CD4-positive, alpha-beta T cell treated with Interleukin-4 for 4 hours (primary cell): ENCODE measurements at regions not wholly inside any gene's neighbourhood (a gene's known extent, or its start where the extent isn't known, plus 50 kb on each side); places are given as distances from the start of the nearest gene placed in this dataset.

Source experiments
- DNase-seq: peaks from one replicate; pipeline ENCODE4 v3.0.0-alpha.2; 2020

DNA sequence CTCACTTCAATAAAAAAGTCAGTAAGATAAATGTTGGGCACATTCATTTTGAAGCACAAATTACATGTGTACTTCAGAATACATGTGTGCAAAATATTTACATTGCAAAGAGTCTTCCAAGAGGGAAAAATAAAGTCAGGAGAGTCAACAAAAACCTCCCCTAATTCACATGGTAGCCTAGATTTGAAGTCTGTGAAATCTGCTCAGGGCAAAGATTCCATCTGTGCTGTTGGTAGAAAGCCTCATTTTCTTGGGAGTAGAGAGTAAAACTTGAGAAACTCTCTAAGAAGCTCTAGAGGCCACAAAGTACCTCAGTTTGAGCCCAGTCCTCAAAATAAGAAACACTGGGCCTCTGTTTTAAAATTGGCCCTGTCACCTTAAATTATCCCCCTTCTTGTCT is 303.4 kb downstream of the RAB28 start:
- DNase-seq: no peak

DNA sequence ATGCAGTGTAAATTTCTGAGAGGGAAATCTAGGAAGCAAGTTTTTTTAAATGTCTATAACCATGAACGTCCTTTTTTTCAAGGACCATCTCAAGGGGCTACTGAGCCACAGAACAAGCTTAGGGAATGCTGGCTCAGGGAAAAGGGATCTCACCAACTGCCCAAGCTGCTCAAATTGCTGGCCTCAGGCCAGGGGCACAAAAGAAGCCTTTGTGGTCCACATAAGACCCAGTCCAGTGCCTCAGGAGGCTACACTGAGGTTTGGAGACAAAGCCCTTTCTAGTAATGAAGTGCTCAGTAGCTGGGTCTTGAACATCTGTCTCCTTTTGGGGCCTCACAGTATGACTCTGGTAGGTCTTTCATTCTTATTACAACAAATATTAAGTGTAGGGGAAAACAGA is 305.5 kb downstream of the RAB28 start:
- no peak for DNase-seq

DNA sequence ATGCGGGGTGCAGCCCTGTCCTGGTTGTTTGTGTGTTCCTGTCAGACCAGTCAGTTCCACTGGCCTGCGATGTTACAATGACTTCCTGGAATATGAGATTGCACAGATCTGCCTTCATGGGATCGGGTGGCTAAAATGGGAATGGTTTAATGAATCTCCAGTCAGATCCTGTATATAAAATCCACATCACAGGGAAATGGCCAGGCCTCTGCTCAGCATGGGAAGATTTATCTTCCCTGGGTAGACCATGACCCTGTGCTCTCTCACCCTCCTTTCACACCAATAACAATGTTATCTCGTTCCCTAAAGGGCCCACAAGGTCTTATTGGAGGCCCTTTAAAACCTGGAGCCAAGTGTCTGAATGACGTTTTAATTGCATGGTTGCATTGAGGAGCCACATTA is 307.4 kb downstream of the RAB28 start:
- DNase-seq: no peak

DNA sequence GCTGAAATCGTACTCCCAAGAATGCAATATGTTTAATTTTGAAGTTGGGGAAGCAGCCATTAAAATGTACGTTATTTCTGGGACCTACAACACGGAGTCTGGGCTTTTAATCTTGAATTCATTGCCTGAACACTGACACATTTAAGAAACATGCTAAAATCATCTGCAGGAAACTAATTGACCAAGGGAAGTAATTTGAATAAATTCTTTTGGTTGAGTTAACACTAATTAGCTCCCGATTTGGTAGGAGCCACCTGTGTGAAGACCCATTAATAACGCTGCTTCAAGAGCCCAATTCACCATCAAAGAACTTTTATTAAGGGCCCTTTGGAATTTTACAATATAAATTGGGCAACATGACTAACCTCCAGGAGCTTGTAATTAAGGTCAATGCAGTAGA is 309.2 kb downstream of the RAB28 start:
- DNase-seq: no peak

DNA sequence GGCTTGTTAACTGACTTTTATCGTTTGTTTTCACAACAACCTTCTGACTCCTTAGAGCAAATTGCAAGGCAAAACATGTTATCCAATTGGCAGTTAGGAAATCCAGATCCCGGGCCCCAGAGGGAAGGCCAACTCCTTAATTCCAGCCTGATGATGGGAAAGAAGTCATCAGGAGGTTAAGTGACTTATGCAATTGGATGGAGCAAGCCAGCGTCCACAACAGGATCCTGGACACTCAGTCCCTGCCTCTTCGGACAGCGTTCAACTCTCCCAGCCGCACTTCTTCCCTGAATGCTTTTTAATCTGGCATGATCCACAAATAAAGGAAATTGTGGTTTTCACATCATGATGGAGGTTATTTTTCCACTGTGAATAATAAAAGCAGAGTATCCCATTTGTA is 310.1 kb downstream of the RAB28 start:
- DNase-seq: no peak

DNA sequence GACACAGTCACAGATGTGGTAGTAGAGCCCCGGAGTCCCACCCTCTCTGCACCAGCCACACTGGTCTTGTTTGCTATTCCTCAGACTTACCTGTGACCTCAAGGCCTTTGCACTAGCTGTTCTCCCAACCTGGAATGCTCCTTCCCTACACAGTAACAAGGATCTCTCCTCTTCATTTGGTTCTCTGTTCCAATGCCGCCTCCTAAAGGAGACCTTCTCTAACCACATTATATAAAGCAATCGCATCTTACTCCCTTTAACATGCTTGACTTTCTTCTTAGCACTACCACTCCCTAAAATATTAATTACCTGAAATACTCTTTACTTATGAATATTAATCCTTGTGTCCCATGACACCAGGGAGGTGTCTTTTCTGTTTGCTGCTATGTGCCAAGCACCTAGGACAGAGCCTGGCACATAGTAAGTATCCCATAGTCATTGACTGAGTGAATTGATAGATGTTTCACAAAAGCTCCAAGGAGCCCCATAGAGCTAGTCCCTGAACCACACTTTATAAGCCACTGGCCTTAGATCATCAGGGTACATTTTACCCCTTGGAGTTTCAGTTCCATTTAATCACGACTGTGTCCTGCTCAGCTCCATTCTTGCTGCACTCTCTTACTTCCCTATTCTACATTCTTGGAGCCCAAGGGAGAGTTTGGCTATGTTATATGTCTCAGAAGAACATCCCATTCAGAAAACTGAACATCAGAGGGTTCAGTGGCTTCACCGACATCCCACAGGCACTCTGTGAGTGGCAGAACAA is 312.7 kb downstream of the RAB28 start:
- no peak for DNase-seq

DNA sequence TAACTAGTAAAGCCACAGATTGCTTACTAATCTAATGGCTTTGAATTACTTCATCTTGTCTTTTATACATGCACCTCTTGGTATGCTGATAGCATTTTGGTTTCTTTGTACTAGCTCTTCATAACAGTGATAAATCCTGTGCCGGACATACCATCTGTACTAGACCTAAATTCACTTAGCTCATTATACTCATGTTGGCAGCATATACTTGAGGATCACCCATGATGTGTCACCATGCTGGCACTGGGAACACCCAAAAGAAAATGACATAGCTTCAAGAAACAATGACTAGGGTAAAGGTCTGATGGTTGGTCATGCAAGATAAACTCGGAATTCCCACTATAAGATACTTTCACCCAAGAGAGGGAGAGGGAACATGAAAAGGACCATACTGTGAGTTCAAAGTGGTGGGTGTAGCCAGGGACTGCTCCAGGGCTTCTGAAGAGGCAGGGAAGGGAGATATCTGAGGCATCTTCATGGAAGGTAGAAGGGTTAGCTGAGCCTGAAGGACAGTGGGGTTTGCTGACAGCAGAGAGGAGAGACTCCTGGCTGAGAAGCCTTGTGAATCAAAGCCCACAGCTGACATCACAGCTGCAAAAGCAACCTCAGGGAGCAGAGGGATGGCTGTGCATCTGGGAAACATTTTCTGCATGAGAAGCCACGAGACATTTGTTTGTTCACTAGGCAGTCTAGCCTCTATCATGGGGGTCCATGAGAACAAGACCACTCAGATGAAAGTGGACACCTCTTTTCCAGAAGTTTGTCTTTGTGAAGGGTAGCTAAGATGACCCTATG is 314.2 kb downstream of the RAB28 start:
- DNase-seq: no peak

DNA sequence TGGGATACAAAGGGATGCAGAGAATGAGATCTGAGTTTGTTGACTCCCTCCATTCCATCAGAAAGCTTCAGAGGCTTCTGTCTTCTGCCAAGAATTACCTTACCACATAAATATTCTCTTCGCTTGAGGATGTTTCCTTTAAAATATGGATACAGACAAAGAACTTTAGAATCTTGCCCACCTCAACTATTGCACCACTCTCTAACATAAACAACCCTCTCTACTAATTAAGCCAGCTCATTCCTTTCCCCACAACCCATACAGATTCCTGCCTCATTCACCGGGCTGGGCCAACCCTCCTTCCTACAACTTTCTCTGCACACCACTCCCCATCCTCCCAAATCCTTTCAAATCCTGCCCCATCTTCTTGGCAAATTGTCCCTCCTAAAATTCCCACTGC is 315.8 kb downstream of the RAB28 start:
- no peak for DNase-seq

DNA sequence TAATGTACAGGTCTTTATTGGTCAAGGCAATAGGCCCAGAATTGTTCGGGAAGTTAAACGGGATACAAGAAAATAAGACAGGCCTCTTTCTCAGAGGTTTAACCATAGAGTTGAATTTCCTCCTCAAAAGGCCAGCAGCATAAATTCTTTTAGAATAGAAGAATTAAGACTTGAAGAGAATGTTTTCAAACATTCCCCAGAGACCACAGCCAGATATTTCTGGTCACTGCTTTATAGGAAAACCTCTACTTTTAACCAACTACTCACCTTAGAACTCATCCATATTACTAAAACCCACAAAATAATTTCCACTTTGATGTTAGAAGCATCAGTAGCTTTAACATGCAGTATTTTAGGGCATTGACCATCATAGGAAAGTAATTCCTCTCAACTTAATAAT is 317.9 kb downstream of the RAB28 start:
- no peak for DNase-seq

DNA sequence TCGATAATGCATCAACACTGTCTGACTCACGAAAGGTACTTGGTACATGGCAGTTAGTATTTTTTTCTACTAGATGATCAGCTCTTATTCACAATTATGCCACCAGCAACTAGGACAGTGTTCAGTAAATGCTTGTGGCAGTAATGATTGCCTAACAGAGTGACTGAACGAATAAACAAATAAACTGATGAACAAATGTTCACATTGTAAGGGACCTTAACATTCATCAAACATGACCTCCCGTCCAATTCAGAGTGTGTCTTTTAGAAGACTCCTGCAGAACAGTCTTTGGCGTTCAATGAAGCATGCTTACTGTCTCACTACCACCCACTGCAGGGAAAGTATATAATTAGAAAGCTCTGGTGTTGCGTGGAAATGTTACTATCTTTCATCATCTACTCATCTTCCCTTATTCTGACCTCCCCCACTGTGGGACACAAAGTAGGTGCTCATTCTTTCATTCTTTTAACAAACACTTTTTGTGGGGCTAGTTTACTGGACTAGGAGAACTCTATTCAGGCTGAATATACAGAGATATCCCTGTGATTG is 319.3 kb downstream of the RAB28 start:
- DNase-seq: no peak

DNA sequence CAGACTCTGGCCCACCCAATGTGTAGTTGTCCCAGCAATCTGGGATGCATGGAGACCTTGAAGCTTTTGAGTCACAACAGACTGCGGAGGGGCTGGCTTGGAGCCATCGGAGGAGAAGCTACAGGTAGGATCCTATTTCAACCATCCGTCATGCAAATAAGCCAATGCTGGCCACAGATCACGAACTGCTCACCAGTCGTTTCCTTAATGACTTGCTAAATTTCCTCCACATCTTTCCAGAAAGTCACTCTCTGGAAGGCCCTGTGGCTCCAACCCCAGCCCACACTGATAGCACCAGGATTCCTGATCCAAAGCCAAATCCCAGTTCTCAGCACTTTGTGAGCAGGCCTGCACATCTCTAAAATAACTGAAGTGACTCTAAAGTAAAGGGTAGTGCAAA is 321.3 kb downstream of the RAB28 start:
- no peak for DNase-seq

DNA sequence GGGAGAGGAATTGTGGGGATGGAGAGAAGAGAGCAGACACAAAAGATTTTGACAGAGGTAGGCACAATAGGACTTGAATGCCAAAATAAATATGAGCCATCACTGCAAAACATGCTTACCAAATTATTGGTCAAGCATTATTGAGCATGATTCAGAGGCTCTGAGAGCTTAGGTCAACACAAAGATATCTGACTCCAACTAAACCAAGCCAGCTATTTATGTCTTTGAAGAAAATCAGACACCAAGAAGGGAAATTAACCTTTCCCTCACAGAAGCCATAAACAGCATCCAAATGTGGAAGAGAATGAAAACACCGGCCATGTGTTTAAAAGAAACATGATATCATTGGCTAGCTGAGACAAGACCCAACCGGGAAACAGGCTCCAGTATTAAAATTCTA is 323.2 kb downstream of the RAB28 start:
- DNase-seq: no peak

DNA sequence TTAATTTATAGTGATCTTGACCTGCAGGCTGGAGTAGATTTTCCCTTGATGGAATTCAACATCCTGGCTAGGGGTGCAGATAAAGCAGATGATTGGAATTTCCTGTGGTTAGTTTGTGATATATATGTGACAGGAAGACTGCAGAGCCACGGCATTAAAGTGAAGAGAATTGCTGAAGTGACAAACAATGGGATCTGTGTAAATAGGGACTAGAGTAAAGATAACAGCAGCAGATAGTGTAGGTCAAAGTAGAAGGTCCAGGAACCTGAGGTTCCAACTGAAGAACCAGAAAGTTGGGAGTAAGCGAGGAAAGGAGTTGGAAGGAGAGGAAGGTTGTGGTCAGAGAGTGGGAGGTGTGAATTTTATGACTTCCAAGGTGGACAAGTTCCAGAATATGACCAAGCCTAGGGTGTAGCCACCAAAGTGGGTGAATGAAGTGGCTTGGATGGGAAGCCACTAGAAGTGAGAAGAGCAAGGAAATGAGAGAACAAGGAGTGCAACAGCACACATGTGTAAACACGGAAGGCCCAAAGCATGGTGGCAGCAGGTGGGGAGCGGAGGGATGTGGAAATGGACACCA is 325.0 kb downstream of the RAB28 start:
- DNase-seq: no peak

DNA sequence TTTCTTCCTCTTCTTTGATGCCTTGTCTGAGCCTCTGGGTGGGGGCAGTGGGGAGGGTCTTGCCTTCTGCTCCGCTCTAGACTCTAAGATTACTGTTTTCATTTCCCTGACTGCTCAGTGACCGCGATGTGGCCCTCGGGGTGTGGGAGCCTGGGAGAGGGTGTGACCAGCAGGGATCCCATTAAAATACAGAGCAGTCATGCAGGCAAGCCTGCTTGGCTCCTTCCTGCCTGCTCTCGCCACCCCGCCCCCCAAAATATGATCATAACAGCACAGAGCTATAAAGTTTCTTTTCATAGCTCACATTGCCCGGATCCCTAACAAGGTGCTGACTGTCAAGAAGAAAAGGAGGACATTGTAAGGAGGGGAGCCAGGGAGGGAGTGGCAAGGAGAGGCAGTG is 332.9 kb downstream of the RAB28 start:
- DNase-seq: no peak

DNA sequence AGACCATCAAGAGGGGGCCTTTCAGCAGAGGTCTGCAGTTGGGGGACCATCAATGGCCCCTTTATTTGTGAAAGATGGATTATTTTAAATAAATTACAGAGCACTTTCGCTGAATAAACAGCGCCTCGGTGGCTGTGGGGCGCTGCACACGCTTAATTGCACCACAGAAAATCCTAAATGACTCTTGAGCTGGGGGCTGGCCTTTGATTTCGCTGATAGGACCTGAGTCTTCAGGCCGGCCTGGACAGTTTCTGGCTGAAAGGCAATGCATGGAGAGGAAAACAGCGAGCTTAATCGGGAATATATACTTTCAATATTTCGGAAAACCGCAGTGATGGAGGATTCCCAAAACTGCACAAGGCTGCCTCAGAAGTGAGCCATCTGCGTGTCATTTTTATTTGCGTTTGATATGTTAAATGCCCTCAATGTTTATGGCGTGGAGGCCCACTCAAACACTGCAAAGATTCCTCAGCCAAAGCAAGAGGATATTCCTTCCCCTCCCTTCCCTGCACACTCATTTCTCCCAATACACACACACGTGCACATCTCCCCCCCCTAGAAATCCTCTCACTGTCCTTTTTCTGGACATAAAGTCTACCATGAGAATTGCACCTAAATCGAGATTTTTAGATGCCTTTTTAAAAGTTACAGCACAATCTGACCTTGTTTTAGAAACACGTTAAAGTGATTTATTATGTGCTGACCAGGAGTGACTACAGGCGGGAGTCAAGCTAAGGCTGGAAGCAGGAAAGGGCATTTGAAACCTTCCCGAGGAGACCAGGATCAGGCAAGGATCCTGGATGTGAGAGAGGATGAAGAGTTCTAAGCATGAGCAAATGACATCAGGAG is 340.7 kb downstream of the RAB28 start:
- DNase-seq: no peak

DNA sequence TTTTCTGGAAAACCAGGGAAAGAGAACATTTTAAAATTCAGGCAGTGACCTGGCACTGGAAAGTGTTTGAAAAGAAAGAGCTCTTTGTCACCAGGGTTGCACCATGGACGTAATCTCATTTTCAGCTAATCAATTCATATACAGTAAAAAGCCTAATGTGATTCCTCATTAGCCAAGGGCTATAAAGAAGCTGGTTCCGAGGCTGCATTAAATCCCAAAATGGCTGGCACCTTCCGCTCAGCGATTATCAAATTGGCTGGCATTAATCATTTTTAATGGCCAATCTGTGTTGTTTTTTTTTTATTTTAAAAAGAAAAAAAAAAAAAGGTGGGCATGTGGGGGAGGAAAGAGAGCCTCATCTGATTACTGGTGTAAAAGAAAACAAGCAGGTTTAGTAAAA is 341.4 kb downstream of the RAB28 start:
- DNase-seq: no peak

DNA sequence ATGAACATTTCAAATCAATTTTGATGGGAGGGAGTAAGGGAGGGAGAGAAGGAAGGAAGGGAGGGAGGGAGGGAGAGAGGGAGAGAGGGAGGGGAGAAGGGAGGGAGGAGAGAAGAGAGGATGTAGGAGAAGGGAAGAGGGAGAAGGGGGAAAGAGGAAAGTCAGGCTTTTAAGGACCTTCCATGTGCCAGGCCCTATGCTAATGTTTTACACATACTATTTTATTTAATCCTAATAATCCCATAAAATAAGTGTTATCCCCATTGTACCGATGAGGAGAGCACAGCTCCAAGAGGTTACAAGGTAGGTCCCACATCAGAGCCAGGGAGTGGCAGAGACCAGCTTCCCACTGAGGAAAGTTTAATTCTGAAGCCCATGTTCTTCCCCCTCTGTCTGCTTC is 341.9 kb downstream of the RAB28 start:
- no peak for DNase-seq

DNA sequence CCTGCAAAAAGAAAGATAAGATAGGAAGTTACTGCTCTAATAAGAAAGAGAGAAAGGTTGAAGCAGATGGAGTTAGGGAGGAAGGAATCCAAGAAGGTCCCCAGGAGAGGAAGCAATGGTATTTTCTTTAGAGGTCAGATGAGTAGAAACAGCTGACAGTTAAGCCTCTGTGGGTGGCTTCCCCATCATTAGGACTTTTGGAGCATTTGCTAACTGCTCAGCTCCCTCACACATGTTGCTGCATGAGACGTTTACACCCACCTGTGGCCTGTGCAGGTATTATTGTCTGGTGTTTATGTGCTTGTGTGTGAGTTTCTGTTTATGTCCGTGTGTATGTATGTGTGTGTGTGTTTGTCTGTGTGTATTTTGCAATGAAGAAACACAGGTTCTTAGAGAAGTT is 346.8 kb downstream of the RAB28 start:
- no peak for DNase-seq

DNA sequence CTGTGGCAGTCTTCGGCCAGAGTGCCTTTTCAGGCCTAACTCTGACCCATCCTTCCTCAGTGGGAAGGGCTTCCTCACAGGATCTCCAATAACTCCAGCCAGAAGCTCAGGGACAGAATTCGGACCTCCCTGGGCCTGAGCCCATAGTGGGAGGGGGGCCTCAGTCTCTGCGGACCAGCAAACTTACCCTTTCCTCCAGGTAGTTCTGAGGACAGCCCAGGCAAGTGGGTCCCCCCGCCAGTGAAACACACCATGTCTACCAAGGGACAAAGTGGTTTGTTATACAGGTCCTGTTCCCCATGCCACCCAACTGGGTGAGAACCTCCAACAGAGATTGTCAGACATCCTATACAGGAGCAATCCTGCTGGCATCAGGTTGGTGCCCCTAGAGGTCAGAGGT is 350.4 kb downstream of the RAB28 start:
- DNase-seq: no peak

DNA sequence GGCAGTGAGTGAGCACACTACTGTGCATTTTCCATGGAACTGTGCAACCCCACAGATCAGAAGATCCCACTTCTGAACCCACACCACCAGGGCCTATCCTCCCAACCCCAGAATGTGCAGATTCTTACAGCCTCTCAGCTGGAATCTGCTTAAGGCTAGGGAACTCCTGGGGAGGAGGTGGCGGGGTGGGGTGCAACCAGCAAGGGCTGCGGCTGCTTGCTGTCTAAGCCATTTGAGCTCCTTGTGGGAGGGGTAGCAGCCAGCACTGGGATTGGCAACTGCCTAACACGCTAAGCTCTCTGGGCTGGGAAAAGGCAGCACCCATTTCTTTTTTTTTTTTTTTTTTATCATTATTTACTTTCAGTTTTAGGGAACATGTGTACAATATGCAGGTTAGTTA is 353.3 kb downstream of the RAB28 start:
- no peak for DNase-seq

DNA sequence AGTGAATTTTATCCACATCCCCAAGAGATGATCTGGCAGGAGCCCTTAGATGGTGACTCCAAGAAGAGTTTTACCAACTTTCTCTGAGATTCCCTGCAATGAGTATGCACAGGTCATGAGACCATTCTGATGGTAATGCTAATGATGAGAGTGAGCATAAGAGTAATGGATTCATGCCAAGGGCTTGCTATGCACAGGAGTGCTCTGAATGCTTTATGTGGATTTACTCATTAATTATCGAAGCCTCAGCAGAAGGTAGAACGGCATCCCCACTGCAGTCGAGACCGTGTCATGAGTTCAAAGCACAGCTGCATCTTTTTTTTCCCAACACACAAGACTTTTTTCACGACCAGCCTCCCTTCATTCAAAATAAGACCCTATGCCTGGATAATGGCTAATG is 355.0 kb downstream of the RAB28 start:
- DNase-seq: no peak

DNA sequence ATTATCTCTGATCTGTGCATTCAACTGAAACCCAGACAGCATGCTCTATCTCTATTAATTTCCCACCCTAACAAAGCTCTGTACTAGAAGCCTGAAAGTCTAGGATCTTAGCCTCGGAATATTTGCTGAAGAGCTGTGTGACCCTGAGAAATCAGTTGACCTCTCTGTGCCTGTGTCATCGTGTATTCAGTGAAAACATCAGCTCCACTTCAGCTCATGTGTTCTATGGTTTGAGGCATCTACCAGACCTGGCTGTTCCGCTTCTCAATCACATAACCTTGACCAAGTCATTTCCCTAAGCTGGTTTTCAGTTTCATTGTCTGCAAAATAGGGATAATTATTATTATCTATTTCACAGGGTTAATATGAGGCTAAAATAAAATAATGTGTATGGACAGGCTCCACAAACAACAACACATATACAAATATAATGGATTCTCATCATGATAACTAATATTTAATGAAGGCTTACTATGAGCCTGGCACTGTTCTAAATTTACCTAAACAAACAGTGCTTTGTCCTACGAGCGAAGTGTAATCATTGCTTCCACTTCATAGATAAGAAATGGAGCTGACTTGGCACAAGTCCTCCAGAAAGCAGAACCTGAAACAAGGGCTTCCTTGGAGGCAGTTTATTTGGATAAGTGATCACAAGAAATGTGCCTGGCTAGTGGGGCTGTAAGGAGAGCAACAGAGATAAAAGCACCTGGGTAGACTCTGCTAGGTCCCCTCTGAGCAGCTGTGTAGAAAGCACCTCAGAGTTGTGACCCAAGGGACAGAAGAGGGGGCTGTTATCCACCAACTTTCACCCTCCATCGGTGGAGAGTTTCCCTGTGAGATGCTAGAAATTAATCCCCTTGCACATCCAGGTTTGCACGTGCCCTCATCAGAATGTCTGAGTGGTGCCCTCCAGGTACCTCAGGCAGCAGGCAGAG is 356.9 kb downstream of the RAB28 start:
- no peak for DNase-seq
